ENCODE measurements at regions not wholly inside any gene's neighbourhood (a gene's known extent, or its start where the extent isn't known, plus 50 kb on each side); places are given as distances from the start of the nearest gene placed in this dataset.

DNA sequence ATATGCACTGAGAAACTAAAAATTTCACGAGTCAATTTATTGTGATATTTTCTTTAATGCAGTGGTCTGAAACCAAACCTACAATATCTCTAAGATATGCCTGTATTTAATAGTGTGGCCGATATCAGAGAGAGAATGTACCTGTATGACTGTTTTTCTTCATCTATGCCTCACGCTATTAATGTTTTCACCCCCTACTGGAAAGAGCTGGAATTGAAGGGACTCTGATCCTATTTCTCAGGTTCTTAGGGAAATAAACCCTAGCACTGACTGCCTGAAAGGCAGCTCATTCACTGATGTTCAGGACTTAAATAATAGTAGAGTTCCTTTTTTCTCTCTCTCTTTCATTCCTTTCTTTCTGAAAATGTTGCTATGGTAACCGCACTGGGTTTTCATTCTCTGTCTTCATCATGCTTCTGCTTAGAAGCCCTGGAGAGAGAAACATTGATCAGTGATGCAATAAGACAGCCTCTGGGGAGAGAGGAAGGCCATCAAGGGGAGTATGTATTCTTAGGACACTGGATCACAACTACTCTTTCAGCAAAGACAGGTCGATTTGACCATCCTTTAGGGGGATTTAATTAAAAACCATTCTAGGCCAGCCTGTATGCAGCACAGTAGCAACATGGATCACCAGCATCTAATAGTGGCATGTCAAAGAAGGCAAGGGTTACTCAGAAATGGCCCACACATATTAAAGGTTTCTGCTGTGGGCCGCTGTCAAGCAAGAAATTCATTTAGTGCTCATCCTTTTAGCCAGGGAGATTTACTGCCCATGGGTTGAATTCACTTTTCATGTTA is 1135.7 kb downstream of the IGSF11 start:
- no peaks in the 10 kb centered on the region for H3K4me1 Mint-ChIP-seq (ENCODE audit: low read depth)
- intact Hi-C loops (cut with micrococcal nuclease), result no loop called here
- no peaks in the 10 kb centered on the region for H3K27me3 Mint-ChIP-seq (ENCODE audit: insufficient read depth)
- DNase-seq (ENCODE audit: low spot score), result no peak
- H3K9me3 Mint-ChIP-seq, result no peaks in the 10 kb centered on the region
- no peak overlapping the region for H3K4me3 Mint-ChIP-seq
- no peaks in the 10 kb centered on the region for H3K36me3 Mint-ChIP-seq (ENCODE audit: low read depth)
- no peak overlapping the region for H3K27ac Mint-ChIP-seq

DNA sequence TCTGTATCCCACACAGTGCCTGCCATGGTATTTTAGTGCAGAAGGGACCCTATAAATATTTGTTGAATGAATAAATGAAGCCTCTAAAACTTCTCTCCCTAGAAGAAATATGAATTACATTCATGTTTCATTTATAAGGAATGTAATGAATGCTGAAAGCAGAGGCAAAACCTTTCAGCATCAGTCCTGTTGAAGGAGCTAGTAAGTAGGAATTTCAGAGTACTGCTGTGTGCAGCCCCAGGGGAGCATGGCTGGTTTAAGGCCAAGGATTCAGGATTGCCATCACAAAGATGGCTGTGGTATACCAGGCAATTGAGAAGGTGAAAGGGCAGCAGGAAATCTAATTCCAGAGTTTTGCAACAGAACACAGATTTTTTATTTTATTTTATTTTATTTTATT is 1131.4 kb downstream of the IGSF11 start:
- H3K27me3 Mint-ChIP-seq (ENCODE audit: insufficient read depth), result no peaks in the 10 kb centered on the region
- H3K4me3 Mint-ChIP-seq, result no peak overlapping the region
- H3K9me3 Mint-ChIP-seq, result no peaks in the 10 kb centered on the region
- no peaks in the 10 kb centered on the region for H3K4me1 Mint-ChIP-seq (ENCODE audit: low read depth)
- no peak for DNase-seq (ENCODE audit: low spot score)
- intact Hi-C loops (cut with micrococcal nuclease), result no loop called here
- no peaks in the 10 kb centered on the region for H3K36me3 Mint-ChIP-seq (ENCODE audit: low read depth)
- no peak overlapping the region for H3K27ac Mint-ChIP-seq

GRCh38 chr3:117910820-117911521 is 1123.7 kb downstream of the IGSF11 start:
- Mint-ChIP-seq H3K27me3 (ENCODE audit: insufficient read depth) (no peaks in the 10 kb centered on the region), H3K9me3 (no peaks in the 10 kb centered on the region), H3K27ac (no peak overlapping the region), H3K4me1 (ENCODE audit: low read depth) (no peaks in the 10 kb centered on the region), H3K4me3 (no peak overlapping the region), H3K36me3 (ENCODE audit: low read depth) (no peaks in the 10 kb centered on the region)
- no peak for DNase-seq (ENCODE audit: low spot score)
- intact Hi-C loops (cut with micrococcal nuclease), result no loop called here

GRCh38 chr3:117912352-117912751 is 1122.3 kb downstream of the IGSF11 start:
- no peak for DNase-seq (ENCODE audit: low spot score)
- no peaks in the 10 kb centered on the region for H3K36me3 Mint-ChIP-seq (ENCODE audit: low read depth)
- no peaks in the 10 kb centered on the region for H3K27me3 Mint-ChIP-seq (ENCODE audit: insufficient read depth)

GRCh38 chr3:117914540-117915100 is 1120.0 kb downstream of the IGSF11 start:
- no peak for DNase-seq (ENCODE audit: low spot score)
- no peak overlapping the region for H3K4me3 Mint-ChIP-seq
- no peaks in the 10 kb centered on the region for H3K36me3 Mint-ChIP-seq (ENCODE audit: low read depth)
- no peaks in the 10 kb centered on the region for H3K4me1 Mint-ChIP-seq (ENCODE audit: low read depth)
- no peak overlapping the region for H3K27ac Mint-ChIP-seq
- intact Hi-C loops (cut with micrococcal nuclease), result no loop called here
- H3K27me3 Mint-ChIP-seq (ENCODE audit: insufficient read depth), result no peaks in the 10 kb centered on the region
- no peaks in the 10 kb centered on the region for H3K9me3 Mint-ChIP-seq

More at GRCh38 chr3:117912352-117912751, 1122.3 kb downstream of the IGSF11 start:
- Mint-ChIP-seq H3K4me1 (ENCODE audit: low read depth) (no peaks in the 10 kb centered on the region), H3K4me3 (no peak overlapping the region), H3K27ac (no peak overlapping the region), H3K9me3 (no peaks in the 10 kb centered on the region)
- intact Hi-C loops (cut with micrococcal nuclease), result no loop called here

DNA sequence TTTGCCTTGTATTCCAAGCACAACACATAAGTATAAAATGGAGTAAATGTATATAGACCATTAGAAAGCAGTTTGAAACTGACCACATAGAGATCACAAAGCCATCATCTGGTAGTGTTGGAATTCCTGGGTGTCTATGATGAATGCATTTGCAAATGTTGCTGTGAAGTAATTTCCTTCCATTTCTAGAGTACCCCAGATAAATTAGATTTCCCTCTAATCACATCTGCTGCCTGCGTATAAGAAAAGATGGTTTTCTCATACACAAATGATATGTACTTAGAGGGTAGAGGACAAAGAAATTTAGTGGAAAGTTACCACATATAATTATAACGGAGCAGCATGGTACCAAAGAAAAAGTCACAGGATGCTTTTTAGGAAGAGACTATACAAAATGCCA is 1117.8 kb downstream of the IGSF11 start:
- Mint-ChIP-seq H3K4me1 (ENCODE audit: low read depth) (no peaks in the 10 kb centered on the region), H3K27ac (no peak overlapping the region), H3K9me3 (no peaks in the 10 kb centered on the region), H3K4me3 (no peak overlapping the region), H3K36me3 (ENCODE audit: low read depth) (no peaks in the 10 kb centered on the region), H3K27me3 (ENCODE audit: insufficient read depth) (no peaks in the 10 kb centered on the region)
- intact Hi-C loops (cut with micrococcal nuclease), result no loop called here
- DNase-seq (ENCODE audit: low spot score), result no peak

GRCh38 chr3:117919621-117920020 is 1115.0 kb downstream of the IGSF11 start:
- no peaks in the 10 kb centered on the region for H3K4me1 Mint-ChIP-seq (ENCODE audit: low read depth)
- intact Hi-C loops (cut with micrococcal nuclease), result no loop called here
- DNase-seq (ENCODE audit: low spot score), result no peak

GRCh38 chr3:117920253-117920898 is 1114.3 kb downstream of the IGSF11 start:
- no peaks in the 10 kb centered on the region for H3K27me3 Mint-ChIP-seq (ENCODE audit: insufficient read depth)
- no peaks in the 10 kb centered on the region for H3K4me1 Mint-ChIP-seq (ENCODE audit: low read depth)
- no peak for DNase-seq (ENCODE audit: low spot score)
- intact Hi-C loops (cut with micrococcal nuclease), result no loop called here
- no peak overlapping the region for H3K27ac Mint-ChIP-seq
- H3K36me3 Mint-ChIP-seq (ENCODE audit: low read depth), result no peaks in the 10 kb centered on the region
- H3K9me3 Mint-ChIP-seq, result no peaks in the 10 kb centered on the region
- no peak overlapping the region for H3K4me3 Mint-ChIP-seq

More at GRCh38 chr3:117919621-117920020, 1115.0 kb downstream of the IGSF11 start:
- Mint-ChIP-seq H3K4me3 (no peak overlapping the region), H3K36me3 (ENCODE audit: low read depth) (no peaks in the 10 kb centered on the region), H3K9me3 (no peaks in the 10 kb centered on the region), H3K27ac (no peak overlapping the region), H3K27me3 (ENCODE audit: insufficient read depth) (no peaks in the 10 kb centered on the region)

GRCh38 chr3:117921411-117921810 is 1113.2 kb downstream of the IGSF11 start:
- no peak overlapping the region for H3K4me3 Mint-ChIP-seq
- H3K27me3 Mint-ChIP-seq (ENCODE audit: insufficient read depth), result no peaks in the 10 kb centered on the region
- intact Hi-C loops (cut with micrococcal nuclease), result no loop called here
- no peaks in the 10 kb centered on the region for H3K9me3 Mint-ChIP-seq
- H3K4me1 Mint-ChIP-seq (ENCODE audit: low read depth), result no peaks in the 10 kb centered on the region
- no peak for DNase-seq (ENCODE audit: low spot score)
- H3K27ac Mint-ChIP-seq, result no peak overlapping the region
- H3K36me3 Mint-ChIP-seq (ENCODE audit: low read depth), result no peaks in the 10 kb centered on the region

GRCh38 chr3:117922039-117922438 is 1112.6 kb downstream of the IGSF11 start:
- no peak for DNase-seq (ENCODE audit: low spot score)
- H3K4me1 Mint-ChIP-seq (ENCODE audit: low read depth), result no peaks in the 10 kb centered on the region
- no peaks in the 10 kb centered on the region for H3K9me3 Mint-ChIP-seq
- H3K36me3 Mint-ChIP-seq (ENCODE audit: low read depth), result no peaks in the 10 kb centered on the region
- H3K27ac Mint-ChIP-seq, result no peak overlapping the region
- no peak overlapping the region for H3K4me3 Mint-ChIP-seq
- H3K27me3 Mint-ChIP-seq (ENCODE audit: insufficient read depth), result no peaks in the 10 kb centered on the region
- intact Hi-C loops (cut with micrococcal nuclease), result no loop called here

- no peaks in the 10 kb centered on the region for H3K4me1 Mint-ChIP-seq (ENCODE audit: low read depth)
- intact Hi-C loops (cut with micrococcal nuclease), result no loop called here
- no peak for DNase-seq (ENCODE audit: low spot score)
- no peak overlapping the region for H3K27ac Mint-ChIP-seq
- H3K9me3 Mint-ChIP-seq, result no peaks in the 10 kb centered on the region
- H3K36me3 Mint-ChIP-seq (ENCODE audit: low read depth), result no peaks in the 10 kb centered on the region
- no peak overlapping the region for H3K4me3 Mint-ChIP-seq
- no peaks in the 10 kb centered on the region for H3K27me3 Mint-ChIP-seq (ENCODE audit: insufficient read depth)
These were observed 1107.8 kb downstream of the IGSF11 start for GRCh38 chr3:117926819-117927218.

DNA sequence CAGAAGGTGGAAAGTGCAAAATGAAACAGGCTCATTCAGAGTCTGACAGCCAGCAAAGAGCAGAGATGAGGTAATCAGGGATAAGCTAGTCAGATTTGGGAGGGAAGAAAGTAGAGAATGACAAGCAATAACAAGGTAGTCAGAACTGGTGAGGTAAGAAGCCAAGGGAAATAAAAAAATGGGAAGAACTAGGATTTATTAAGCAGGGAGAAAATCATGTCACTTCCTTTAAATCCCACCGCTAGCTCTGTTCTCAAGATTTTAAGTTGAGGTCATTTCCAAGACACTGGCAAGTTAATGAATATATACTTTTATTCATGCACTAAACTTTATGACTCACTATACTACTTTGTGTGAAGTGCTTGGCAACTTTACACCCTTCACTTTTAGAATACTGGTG is 1106.8 kb downstream of the IGSF11 start:
- no peaks in the 10 kb centered on the region for H3K9me3 Mint-ChIP-seq
- intact Hi-C loops (cut with micrococcal nuclease), result no loop called here
- no peak overlapping the region for H3K4me3 Mint-ChIP-seq
- H3K27ac Mint-ChIP-seq, result no peak overlapping the region
- no peaks in the 10 kb centered on the region for H3K4me1 Mint-ChIP-seq (ENCODE audit: low read depth)
- DNase-seq (ENCODE audit: low spot score), result no peak
- no peaks in the 10 kb centered on the region for H3K36me3 Mint-ChIP-seq (ENCODE audit: low read depth)
- H3K27me3 Mint-ChIP-seq (ENCODE audit: insufficient read depth), result no peaks in the 10 kb centered on the region

- Mint-ChIP-seq H3K9me3 (no peaks in the 10 kb centered on the region), H3K36me3 (ENCODE audit: low read depth) (no peaks in the 10 kb centered on the region), H3K4me3 (no peak overlapping the region), H3K4me1 (ENCODE audit: low read depth) (no peaks in the 10 kb centered on the region), H3K27me3 (ENCODE audit: insufficient read depth) (no peaks in the 10 kb centered on the region), H3K27ac (no peak overlapping the region)
- intact Hi-C loops (cut with micrococcal nuclease), result no loop called here
- DNase-seq (ENCODE audit: low spot score), result no peak
These were observed 1105.8 kb downstream of the IGSF11 start for GRCh38 chr3:117928836-117929235.
